ENCODE measurements at regions not wholly inside any gene's neighbourhood (a gene's known extent, or its start where the extent isn't known, plus 50 kb on each side); places are given as distances from the start of the nearest gene placed in this dataset.

DNA sequence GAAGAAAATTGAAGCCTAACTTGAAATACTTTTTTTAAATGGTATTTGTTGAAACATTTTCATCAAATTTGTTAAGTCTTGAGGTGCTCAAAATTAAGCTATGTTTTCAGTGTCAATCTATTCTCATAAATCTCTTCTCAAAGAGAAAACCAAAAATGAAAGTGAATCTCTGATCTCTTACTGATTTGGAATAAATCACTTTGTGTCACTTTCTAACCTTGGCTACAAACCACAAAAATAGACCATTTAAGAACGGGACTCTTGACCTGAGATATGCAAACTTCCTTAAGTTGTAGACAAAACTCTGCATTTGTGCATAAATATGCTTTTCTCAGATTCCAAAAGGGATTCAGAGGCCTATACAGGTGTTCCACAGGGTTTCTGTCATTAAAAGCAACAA, 192.9 kb downstream of the SEC23A start:
- intact Hi-C loops (cut with DNase I) = no loop called here

DNA sequence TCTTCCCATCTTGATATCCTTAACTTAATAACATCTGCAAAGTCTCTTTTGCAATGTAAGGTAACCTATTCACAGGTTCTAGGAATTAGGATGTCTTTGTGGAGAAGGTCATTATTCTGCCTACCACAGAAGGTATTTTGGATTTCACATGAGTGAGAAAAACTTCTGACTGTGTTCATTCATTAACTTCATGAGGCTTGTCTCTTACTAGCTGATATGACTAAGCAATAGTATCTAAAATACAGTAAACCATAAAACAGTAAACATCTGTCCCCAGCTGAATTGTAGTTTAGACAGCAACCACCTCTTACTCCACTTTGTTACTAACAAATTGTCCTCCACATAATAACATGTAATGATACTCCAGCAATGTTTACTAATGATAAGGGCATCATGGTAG, 198.1 kb downstream of the SEC23A start:
- intact Hi-C loops (cut with DNase I) = no loop called here
- no peak for DNase-seq (ENCODE audit: low spot score)

More for the DNA sequence above, 192.9 kb downstream of the SEC23A start:
- DNase-seq (ENCODE audit: low spot score) = no peak

DNA sequence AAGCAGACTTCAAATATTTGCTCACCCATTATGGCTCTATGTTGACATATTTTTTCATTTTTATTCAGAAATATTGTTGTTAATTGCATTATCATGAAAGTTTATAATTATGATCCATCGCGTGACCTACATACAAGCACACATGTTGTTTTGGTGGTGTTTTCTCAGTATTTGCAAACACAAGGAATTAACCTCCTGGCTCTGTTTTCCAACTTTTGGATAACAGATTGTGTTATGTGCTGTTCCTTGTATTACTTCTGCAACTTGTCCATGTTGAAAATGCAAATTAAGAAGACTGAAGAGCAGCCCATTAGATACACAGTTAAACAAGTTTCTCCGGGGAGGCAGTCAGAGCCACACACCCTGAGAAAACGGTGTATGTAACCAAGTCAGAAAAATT, 201.2 kb downstream of the SEC23A start:
- intact Hi-C loops (cut with DNase I) = no loop called here

DNA sequence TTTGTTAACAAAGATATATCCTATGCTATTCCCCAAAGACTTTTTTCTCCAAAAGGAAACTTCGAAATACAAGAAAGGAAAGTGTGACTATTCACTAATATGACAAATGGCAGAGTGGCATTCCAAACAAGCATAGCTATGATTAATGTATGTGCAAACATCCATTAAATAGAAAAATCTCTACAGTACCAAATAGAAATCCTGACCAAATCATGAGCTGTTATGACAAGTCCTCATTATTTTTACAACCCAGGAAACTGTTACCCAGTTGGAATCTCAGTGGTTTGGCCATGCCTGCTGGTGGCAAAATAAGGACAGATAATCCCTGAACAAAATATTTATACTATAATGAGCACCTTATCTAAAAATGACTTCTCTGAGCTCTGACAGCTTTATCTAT, 202.1 kb downstream of the SEC23A start:
- DNase-seq (ENCODE audit: low spot score) = no peak
- intact Hi-C loops (cut with DNase I) = no loop called here

More for the DNA sequence above, 201.2 kb downstream of the SEC23A start:
- no peak for DNase-seq (ENCODE audit: low spot score)

DNA sequence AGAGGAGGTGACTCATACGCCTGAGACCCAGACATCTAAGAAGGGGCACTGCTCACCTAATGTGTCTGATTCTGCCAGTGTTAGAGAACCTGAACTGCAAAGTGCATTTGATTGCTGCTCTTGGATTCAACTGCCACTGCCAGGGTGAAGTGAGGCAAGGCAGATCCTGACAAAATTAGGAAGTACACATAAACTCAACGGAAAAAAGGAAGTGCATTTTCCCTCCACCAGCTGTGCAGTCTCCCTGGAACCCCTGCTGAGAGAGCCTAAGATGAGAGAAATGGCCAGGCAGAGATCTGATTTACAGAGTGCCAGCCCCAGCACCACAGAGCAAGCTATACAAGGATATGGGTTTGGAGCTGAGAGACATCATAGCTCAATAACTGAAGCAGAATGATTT, 215.3 kb downstream of the SEC23A start:
- no peak for DNase-seq (ENCODE audit: low spot score)
- intact Hi-C loops (cut with DNase I) = no loop called here

DNA sequence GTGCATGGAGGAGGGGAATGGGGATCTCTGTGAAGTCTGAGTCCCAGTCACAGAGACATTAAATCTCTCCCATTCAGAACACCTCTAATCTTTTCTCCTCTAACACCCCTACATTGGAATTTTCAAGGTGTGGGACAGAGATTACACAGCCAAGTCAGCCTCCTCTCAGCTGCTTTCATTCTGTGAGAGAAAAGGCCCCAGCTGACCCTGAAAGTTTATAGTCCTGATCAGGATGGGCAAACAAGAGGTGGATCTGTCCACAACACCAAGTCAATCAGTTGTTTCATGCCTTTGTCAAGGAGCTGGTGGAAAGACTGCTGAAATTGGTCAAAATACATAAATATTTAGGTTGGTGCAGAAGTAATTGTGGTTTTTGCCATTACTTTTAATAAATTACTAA, 218.9 kb downstream of the SEC23A start:
- no peak for DNase-seq (ENCODE audit: low spot score)
- intact Hi-C loops (cut with DNase I) = no loop called here

DNA sequence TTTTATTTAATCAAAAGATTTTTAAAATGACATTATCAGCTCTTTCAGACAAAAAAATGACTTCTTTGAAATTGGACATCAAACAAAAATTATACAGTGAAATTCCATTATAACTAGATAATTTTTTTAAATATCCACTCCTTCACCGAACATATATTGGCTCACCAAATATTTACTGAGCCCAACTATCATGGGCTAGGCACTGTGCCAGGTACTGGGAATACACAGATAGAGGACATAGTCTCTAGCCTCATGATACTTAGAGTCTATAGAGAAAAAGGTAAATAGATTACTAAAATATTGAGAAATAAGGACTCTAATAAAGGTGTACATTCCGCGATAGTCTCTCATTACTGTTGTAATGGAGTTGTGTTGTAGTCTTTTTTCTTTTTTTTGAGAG, 219.9 kb downstream of the SEC23A start:
- intact Hi-C loops (cut with DNase I) = no loop called here
- no peak for DNase-seq (ENCODE audit: low spot score)

DNA sequence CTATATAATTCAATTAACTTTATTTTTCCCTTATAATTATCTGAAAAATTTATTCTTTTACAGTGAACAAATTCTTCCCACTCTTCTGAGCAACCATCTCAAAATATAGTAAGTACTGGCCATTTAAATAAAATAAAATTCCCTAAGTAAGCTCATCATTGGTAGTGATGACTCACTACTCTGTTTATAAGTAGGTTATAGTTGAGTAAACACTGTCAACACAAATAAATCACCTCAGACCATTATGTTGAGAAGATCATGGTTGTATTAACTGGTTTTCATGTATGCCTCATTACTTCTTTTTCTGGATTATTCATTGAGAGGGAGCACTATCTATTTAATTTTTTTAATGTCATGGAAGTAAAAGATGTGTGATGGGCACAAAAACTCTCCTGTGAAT, 220.5 kb downstream of the SEC23A start:
- DNase-seq (ENCODE audit: low spot score) = no peak

DNA sequence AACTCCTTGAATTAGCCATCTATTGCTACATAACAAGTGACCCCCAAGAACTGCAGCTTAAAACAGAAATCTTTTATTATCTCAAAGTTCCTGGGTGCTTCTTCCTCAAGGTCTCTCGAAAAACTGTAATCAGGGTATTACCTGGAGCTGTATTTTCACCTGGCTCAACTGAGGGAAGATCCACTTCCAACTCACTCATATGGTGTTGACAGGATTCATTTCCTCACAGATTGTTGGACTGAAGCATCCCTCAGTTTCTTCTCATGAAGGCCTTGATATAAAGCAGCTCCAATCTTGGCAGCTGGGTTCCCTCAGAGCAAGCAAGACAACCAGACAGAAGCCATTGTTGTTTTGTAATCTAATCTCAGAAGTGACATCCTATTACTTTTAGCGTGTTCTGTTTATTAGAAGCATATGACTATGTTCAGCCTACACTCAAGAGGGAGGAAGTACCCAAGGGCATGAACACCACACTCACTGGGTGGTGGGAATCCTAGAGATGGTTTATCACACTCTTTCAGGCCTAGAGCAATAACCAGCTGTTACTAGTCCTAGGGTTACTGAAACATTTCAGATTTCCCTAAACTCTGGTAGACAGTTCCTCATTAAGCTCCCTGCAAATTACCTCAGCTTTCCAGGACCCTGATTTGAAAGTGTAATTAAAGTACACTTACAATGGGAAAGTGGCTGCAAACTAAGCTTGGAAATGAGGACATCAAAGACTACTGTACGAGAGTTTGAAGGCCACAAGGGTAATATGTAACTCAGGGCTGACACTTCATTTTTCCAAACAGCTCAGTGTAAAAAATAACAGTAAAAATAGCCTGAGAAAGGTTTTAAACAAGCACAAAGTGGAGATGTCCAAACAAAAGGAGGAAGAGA, 222.2 kb downstream of the SEC23A start:
- no peak for DNase-seq (ENCODE audit: low spot score)
- intact Hi-C loops (cut with DNase I) = no loop called here

More for the DNA sequence above, 220.5 kb downstream of the SEC23A start:
- intact Hi-C loops (cut with DNase I) = no loop called here

DNA sequence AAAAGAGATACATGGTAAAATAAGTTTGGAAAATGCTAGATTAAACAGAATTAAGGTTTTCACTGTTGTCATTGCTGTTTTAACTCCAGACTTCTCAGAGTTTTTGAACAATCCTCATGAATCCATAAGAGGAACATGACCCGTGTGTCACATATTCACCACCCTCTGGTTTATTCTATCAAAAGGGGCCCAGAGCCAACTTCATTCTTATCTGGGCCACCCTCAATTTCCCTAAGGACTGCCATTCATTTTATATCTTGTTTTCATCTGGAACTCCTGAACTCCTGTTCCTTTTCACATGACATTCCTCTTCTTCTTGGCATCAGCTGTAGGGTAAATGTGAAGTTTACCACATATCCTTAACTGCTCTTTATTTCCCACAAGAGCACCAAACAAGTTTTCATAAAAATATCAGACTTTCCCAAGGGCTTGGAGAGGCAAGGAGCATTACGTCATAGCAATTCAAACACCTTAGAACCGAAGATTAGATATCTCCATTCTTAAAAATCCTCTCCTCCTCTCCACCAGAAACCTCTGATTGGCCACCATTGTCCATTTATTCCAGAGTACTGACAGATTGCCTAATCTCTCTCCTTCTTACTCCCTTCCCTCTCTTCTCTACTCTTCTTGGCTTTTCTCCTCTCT, 225.2 kb downstream of the SEC23A start:
- intact Hi-C loops (cut with DNase I) = no loop called here
- no peak for DNase-seq (ENCODE audit: low spot score)

DNA sequence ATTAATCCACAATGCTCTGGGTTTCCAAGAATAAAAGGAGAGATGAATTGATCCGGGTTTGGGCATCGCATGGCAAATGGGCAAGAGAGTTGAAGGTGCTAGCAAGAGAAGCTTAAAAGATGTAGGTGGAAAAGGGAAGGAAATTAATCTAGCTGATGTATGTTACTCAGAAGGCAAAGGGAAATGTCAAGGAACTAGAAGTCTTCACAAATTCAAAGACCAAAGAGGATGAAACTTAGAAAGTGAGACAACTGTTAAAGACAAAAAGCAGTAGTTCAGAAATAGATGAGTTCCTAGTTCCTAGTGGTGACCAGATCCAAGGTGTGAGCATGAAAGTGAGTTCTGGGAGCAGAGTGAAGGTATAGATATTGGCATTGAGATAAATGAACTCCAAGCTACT, 228.3 kb downstream of the SEC23A start:
- intact Hi-C loops (cut with DNase I) = no loop called here
- no peak for DNase-seq (ENCODE audit: low spot score)

DNA sequence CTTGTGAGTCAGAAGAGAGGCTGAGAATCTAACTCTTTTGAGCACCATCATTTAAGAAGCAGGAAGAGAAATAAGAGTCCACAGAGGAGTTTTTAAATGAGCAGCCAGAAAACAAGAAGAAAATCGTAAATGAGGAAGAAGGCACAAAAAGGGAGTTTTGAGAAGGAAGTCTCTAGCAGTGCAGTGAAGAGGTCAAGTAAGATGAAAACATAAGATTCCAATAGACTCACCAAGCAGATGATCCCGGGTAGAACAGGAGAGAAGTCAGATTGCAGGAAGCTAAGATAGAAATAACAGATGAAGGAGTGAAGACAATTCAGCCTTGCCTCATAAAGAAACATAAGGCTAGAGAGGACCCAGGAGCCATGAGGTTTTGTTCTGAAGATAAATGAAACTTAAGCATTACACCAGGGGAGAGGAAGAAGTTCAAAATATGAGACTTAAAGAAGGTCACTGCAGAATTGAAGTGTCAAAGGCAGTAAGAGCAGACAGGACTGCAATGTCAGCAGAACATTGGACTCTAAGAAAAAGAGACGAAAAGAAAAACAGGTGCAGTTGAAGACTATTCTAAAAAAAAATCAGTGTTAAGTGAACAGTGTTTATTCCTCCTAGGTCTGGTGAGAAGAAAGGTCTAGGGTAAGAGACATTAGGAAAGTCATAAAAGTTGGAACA, 229.0 kb downstream of the SEC23A start:
- intact Hi-C loops (cut with DNase I) = no loop called here
- DNase-seq (ENCODE audit: low spot score) = no peak

DNA sequence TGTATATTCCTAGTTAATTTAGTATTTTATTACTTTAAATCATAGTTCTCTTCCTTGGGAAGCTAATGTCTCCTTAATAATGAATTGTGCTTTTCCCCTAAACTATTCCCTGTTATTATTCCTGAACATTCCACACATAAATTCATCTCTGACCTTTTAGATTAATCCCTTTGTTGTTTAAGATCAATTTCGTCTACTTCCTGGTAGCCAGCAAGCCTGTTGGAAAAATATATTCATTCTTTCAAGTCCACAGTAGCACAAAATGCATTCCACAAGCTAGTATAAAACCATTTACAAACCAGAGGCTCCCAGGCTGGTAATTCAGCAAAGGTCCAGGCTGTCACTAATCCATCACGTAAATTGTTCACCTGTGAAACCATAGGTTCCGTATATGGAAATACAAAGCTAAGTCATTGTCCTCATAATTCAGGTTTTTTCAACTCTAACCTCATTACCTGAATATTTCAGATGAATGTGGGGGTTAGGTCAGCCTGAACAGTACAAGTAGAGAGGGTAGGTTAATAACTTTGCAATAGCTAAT, 232.7 kb downstream of the SEC23A start:
- intact Hi-C loops (cut with DNase I) = no loop called here
- DNase-seq (ENCODE audit: low spot score) = no peak

DNA sequence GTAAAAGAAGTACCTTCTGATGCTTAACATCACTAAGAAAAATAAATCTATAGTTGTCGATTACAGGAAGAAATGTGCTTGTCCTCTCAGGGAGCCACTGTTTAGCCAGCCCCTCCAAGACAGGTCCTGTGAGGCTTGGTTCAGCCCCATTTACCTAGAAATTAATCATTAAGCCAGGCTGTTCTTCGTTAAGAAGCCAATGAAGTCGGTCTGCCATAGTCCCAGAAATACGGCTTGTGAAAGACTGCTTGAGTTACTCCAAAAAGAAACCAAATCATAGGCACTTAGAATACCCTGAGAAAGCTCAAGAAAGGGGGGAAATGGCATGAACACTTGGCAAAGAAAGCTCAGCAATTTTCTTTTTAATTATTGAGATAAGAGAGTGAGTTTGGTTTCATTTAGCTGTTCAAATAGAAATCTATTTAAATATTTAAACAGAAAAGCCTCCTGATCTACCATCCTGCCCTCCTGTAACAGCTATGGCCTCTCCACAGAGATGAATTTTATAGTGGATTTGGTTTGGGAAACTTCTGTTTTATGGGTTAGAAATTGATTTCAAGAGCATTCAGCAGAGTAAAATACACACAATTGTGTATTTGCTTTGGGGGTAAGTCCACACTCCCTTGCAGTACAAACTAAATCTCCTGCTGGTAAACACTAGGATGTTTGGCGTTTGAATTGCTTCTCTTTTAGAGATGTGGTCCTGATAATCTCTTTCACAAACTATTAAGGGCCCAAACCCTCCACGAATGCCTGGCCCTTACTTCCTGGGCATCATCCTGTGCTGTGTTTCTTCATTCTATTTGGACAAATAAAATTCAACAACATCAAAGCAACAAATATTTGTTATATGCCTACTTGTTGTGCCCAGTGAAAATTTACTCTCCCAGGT, 234.4 kb downstream of the SEC23A start:
- no peak for DNase-seq (ENCODE audit: low spot score)
- intact Hi-C loops (cut with DNase I) = no loop called here

DNA sequence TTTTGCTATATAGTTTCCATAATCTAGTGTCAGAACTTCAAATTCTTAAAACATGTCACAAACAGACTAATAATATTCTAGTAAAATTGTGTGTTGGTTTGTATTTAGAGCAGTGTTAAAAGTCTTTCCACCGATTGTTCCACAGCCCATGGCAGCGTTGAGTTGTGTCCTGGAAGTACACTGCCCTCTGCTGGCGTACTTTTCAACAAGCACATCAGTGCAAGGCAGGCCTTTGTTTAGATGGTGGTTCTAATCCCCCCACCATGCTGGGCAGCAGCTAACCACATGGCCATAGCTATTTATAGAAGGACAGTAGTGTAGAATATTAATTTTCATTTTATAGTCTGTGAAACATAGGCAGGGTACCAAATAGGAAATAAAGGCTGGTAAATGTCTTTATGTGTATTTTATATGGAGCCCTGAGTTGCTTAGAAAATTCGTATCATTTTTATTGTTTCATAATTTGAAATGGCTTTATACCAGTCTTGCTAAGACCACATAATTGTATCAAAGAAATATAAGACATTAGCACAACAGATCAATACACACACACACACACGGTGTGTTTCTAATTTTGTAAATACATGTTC, 235.4 kb downstream of the SEC23A start:
- intact Hi-C loops (cut with DNase I) = no loop called here
- peak; percentile 84 for DNase-seq (ENCODE audit: low spot score)

DNA sequence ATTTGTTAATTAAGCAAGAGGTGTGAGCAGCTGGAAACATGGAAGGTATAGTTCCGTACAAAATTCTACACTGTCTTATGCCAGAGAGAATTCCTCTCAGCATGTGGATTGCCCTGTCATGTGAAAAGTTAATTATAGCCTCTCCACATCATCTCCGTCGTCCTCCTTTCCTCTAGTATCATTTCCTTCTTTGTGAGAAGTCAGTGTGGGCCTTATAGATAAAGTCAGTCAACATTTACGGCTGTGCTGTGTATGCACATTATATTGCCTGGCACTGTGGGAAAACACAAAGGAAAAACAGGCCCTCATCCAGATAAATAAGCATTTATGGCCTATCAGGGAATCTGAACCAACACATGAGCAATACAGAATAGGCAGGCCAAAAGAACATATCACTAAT, 236.6 kb downstream of the SEC23A start:
- DNase-seq (ENCODE audit: low spot score) = no peak
- intact Hi-C loops (cut with DNase I) = no loop called here

DNA sequence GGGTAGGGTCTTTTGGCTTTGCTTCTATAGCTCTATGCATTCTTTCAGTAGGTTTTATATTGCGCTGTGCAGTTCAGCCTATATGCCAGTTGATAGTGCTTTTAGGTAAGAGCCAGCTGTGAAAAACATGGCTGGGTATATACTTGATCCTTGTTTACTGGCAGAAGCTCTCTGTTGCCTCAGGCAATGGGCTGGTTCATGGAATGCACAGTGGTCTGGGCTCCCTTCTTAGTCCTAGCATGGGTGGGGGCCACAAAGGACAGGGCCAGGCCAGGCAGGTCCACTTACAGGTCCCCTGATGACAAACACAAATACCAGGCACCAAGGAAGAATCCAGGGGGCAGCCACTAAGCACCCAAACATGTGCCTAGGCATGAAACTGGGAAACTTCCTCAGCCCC, 240.7 kb downstream of the SEC23A start:
- DNase-seq (ENCODE audit: low spot score) = no peak
- intact Hi-C loops (cut with DNase I) = no loop called here

DNA sequence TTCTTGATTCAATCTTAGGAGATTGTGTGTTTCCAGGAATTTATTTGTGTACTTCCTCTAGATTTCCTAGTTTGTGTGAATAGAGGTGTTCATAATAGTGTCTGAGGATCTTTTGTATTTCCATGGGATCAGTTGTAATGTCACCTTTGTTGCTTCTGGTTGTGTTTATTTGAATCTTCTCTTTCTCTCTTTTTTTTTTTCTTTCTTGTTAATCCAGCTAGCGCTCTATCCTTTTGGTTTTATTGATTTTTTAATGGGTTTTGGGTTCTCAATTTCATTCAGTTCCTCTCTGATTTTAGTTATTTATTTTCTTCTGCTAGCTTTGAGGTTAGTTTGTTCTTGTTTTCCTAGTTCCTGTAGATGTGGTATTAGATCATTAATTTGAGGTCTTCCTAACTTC, 242.5 kb downstream of the SEC23A start:
- intact Hi-C loops (cut with DNase I) = no loop called here

DNA sequence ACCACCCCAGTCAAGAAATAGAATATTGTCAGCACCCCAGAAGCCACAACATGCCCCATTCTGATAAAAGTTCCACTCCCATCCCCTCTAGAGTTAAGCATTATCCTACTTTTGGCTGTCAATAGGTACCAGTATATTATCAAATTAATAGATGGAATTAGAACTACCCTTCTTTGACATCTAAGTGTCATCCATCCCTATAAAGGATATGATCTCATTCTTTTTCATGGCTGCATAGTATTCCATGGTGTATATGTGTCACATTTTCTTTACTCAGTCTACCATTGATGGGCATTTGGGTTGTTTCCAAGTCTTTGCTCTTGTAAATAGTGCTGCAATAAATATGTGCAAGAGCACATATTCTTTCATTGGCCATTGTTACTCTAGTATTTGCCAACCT, 246.2 kb downstream of the SEC23A start:
- intact Hi-C loops (cut with DNase I) = no loop called here
- no peak for DNase-seq (ENCODE audit: low spot score)

More for the DNA sequence above, 242.5 kb downstream of the SEC23A start:
- DNase-seq (ENCODE audit: low spot score) = no peak

All from posterior vena cava (tissue), 2 donors.